Upper lobe of right lung (tissue), 1 donor: ENCODE measurements at regions not wholly inside any gene's neighbourhood (a gene's known extent, or its start where the extent isn't known, plus 50 kb on each side); places are given as distances from the start of the nearest gene placed in this dataset.

Experiments
- ATAC-seq: fragments of 200-7000 bp; cut with Tn5 transposase; one replicate; pipeline ENCODE4 v1.9.1; 2020; ENCODE audit warnings: mild to moderate bottlenecking, moderate library complexity
- DNase-seq: peaks from one replicate; pipeline ENCODE4 v3.0.0-alpha.2; 2020
- H3K27ac ChIP-seq: fragments of 200-600 bp; one replicate; pipeline ENCODE4 v1.8.0; 2022
- H3K27me3 ChIP-seq: fragments of 200-600 bp; one replicate; pipeline ENCODE4 v1.8.0; 2022; ENCODE audit warnings: mild to moderate bottlenecking
- H3K36me3 ChIP-seq: fragments of 200-600 bp; one replicate; pipeline ENCODE4 v1.8.0; 2022
- H3K4me1 ChIP-seq: fragments of 200-600 bp; one replicate; pipeline ENCODE4 v1.8.0; 2022
- H3K4me3 ChIP-seq: fragments of 200-600 bp; one replicate; pipeline ENCODE4 v1.8.0; 2022; ENCODE audit warnings: mild to moderate bottlenecking
- H3K9me3 ChIP-seq: fragments of 200-600 bp; one replicate; pipeline ENCODE4 v1.8.0; 2022
- CTCF ChIP-seq: fragments of 200-600 bp; IDR thresholded peaks from one replicate; pipeline ENCODE4 v1.8.0; 2022; ENCODE audit warnings: antibody characterized with exemption
- intact Hi-C: fragments of 100-400 bp; cut with DNase I; formaldehyde crosslinking; loops from one replicate; pipeline ENCODE4 v1.11.0; 2022
- donor health status: DM: no; HTN: yes; CAD: no; lungs with severe emphysema.

- H3K27me3 ChIP-seq = no peaks in the 10 kb centered on the region
- H3K27ac ChIP-seq = no peak overlapping the region
- intact Hi-C loops = no loop called here
- ATAC-seq (no peak), DNase-seq (no peak)
- H3K9me3 ChIP-seq = no peaks in the 10 kb centered on the region
- TF ChIP-seq CTCF = no peak
- no peaks in the 10 kb centered on the region for H3K4me1 ChIP-seq
- H3K4me3 ChIP-seq = no peak overlapping the region
- no peaks in the 10 kb centered on the region for H3K36me3 ChIP-seq
These were observed 148.5 kb upstream of the GATA6 start for GRCh38 chr18:22020867-22021370.

- no peaks in the 10 kb centered on the region for H3K9me3 ChIP-seq
- H3K4me3 ChIP-seq = no peak overlapping the region
- ATAC-seq = peak; percentile 70
- H3K36me3 ChIP-seq = no peaks in the 10 kb centered on the region
- H3K27ac ChIP-seq = no peak overlapping the region
- intact Hi-C loops = no loop called here
- H3K4me1 ChIP-seq = no peaks in the 10 kb centered on the region
- no peaks in the 10 kb centered on the region for H3K27me3 ChIP-seq
- peak; percentile 68 for DNase-seq
- TF ChIP-seq CTCF = no peak
These were observed 147.7 kb upstream of the GATA6 start for GRCh38 chr18:22021701-22022100.

- H3K27ac ChIP-seq = no peak overlapping the region
- no peaks in the 10 kb centered on the region for H3K4me1 ChIP-seq
- H3K4me3 ChIP-seq = no peak overlapping the region
- intact Hi-C loops = no loop called here
- ATAC-seq (no peak), DNase-seq (no peak)
- no peaks in the 10 kb centered on the region for H3K9me3 ChIP-seq
- no peaks in the 10 kb centered on the region for H3K36me3 ChIP-seq
- H3K27me3 ChIP-seq = no peaks in the 10 kb centered on the region
- no peak for TF ChIP-seq CTCF
These were observed 144.5 kb upstream of the GATA6 start for GRCh38 chr18:22024924-22025323.

- Histone ChIP-seq H3K27ac (no peak overlapping the region), H3K36me3 (no peaks in the 10 kb centered on the region), H3K9me3 (no peaks in the 10 kb centered on the region), H3K4me3 (no peak overlapping the region), H3K4me1 (no peaks in the 10 kb centered on the region), H3K27me3 (no peaks in the 10 kb centered on the region)
- TF ChIP-seq CTCF = no peak
- ATAC-seq (no peak), DNase-seq (no peak)
- intact Hi-C loops = no loop called here
These were observed 143.0 kb upstream of the GATA6 start for GRCh38 chr18:22026362-22026761.

- H3K4me1 ChIP-seq = no peaks in the 10 kb centered on the region
- H3K4me3 ChIP-seq = no peak overlapping the region
- H3K27me3 ChIP-seq = no peaks in the 10 kb centered on the region
- no peak overlapping the region for H3K27ac ChIP-seq
- DNase-seq = no peak
- H3K9me3 ChIP-seq = no peaks in the 10 kb centered on the region
- H3K36me3 ChIP-seq = no peaks in the 10 kb centered on the region
- intact Hi-C loops = no loop called here
- no peak for TF ChIP-seq CTCF
- no peak for ATAC-seq
These were observed 142.5 kb upstream of the GATA6 start for GRCh38 chr18:22026889-22027288.

- intact Hi-C loops = no loop called here
- Histone ChIP-seq H3K27ac (no peak overlapping the region), H3K27me3 (no peaks in the 10 kb centered on the region), H3K4me1 (no peaks in the 10 kb centered on the region), H3K4me3 (no peak overlapping the region), H3K36me3 (no peaks in the 10 kb centered on the region), H3K9me3 (no peaks in the 10 kb centered on the region)
- peak; percentile 35 for ATAC-seq
- TF ChIP-seq CTCF = no peak
- no peak for DNase-seq
These were observed 137.8 kb upstream of the GATA6 start for GRCh38 chr18:22031611-22032010.
